HG03520 (cell line): ENCODE measurements at regions not wholly inside any gene's neighbourhood (a gene's known extent, or its start where the extent isn't known, plus 50 kb on each side); places are given as distances from the start of the nearest gene placed in this dataset.

Source experiments
- ATAC-seq: cut with Tn5 transposase; IDR thresholded peaks from one replicate; pipeline ENCODE4 v1.9.1; 2021; ENCODE audit warnings: mild to moderate bottlenecking, moderate library complexity; ENCODE audit not compliant: unreplicated experiment

- no peak for ATAC-seq
These were observed 122.0 kb upstream of the COPS8 start for GRCh38 chr2:236963631-236964182.

- ATAC-seq: no peak
These were observed 121.4 kb upstream of the COPS8 start for GRCh38 chr2:236964291-236964690.

DNA sequence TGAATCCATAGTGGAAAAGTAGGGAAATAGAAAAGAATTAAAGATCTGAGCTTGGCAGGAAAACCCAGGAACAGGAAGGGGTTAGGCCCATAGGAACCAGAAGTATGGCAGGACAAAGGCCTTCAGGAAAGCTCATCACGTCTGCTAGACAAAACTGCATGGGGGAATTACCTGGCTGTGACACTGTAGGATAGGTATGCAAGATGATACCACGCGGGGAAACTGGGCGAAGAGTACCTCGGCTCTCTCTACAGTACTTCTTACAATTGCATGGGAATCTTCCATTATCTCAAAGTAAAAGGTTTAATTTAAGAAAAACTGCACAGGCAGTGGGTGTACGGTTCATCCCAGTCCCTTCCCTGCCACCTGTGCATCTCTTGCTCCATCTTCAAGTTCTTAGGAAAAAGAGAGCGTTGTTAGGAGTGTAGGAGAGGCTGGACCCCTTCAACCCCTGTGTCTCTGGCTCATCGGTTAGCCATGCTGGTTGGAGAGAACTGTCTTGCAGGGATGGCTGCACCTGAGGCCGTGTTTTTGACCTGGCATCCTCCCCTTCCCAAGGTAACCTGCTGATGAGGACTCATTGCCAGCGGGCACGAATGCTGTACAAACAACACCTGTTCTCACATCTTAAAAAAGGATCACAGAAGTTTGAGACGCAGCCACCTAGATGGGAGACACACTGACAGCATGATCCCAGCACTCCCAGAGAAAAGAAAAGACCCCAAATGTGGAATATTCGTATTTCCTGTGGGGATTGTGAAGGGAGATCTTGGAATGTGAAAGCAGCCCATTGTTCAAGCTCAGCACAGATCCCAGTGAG lies 120.5 kb upstream of the COPS8 start:
- no peak for ATAC-seq

DNA sequence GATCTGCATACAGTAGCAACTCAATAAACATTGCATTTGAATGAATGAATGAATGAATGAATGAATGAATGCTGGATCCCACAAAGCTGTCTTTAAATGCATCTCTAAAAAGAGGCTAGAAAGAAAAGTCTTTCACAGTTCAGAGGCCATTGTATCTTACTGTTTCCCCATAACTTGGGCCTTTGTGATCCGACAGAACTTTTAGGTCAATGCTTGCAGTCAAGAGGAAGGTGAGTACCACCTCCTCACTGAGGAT lies 119.9 kb upstream of the COPS8 start:
- no peak for ATAC-seq

DNA sequence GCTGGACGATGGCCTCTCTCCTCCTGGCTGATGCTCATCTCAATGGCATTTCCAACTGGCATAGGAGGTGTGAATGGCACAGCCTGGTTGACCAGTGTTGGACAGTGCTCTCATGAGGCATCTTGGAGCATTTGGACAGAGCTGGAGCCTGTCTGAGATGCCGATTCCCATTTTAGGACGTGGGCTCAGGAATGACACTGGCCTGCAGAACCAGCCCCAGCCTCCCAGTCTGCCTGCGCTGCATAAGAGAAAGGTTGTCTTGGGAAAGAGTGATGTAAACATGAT lies 118.2 kb upstream of the COPS8 start:
- no peak for ATAC-seq

DNA sequence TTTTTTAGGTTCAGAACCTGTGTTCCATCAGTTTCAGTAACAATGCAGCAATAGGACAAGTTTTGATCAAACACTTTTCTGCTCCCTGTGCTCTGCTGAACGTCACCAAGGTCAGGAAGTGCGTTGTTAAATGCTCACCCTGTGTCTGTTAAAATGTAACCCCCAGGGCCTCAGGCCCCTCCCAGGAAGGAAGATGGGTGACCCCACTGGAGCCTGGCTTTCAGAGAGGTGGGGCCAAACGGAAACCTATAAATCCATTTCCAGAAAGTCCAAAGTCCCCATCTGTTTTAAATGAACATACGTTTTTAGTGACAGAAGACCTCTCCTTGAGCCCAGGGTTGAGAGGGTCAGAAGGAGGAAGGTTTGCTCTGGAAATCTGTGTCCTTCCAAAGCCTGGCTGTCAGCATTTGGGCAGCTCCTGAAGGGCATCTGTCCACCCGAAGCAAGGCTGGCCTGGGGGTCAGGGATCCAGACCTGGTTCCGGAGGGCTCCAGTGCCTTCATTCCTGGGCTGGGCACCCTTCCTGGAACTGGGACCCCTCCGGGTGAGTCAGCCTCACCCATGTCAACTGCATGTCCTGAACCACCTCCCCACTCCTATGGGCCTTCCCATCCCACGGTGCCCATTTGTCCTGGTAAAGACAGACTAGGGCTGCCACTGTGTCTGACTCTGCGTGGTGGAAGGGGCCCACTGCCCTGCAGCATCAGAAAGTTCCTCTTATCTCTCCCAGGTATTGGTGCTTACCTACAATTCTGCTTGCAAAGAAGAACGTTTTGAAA lies 117.4 kb upstream of the COPS8 start:
- no peak for ATAC-seq

- ATAC-seq: no peak
These were observed 116.7 kb upstream of the COPS8 start for GRCh38 chr2:236968880-236969534.

- no peak for ATAC-seq
These were observed 115.7 kb upstream of the COPS8 start for GRCh38 chr2:236969767-236970655.

- no peak for ATAC-seq
These were observed 115.1 kb upstream of the COPS8 start for GRCh38 chr2:236970656-236971010.

DNA sequence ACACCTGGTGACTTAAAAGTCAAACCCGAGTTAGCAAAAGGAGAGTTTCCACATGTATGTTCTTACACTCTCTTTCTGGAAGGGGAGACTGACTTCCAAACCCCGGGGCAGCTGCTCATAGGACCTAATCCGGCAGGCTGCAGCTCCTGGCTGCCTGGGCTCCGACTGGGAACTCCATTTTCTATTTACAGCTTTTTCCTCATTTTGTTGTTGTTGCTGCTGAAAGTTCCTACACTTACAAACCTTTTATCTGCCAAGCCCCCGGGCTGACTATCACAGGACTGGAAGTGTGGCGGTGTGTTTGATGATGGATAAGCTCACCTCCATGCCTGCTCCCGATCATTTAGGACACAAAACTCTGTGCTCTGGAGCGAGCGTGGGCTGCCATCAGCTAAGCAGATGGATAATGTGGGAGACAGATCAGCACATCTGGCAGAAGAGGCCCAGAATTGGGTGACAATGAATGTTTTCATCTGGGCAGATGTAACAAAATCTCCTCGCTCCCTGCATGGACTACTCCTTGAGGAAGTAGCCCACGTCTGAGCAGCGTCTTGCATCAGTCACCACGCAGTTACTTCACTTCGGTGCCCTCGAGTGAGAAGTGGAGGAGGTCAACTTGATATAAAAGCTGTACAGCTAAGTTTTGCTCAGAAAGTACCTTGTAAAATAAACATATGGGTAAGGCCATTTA lies 114.4 kb upstream of the COPS8 start:
- no peak for ATAC-seq

- ATAC-seq: no peak
These were observed 113.7 kb upstream of the COPS8 start for GRCh38 chr2:236971919-236972381.

- no peak for ATAC-seq
These were observed 113.0 kb upstream of the COPS8 start for GRCh38 chr2:236972491-236973342.

DNA sequence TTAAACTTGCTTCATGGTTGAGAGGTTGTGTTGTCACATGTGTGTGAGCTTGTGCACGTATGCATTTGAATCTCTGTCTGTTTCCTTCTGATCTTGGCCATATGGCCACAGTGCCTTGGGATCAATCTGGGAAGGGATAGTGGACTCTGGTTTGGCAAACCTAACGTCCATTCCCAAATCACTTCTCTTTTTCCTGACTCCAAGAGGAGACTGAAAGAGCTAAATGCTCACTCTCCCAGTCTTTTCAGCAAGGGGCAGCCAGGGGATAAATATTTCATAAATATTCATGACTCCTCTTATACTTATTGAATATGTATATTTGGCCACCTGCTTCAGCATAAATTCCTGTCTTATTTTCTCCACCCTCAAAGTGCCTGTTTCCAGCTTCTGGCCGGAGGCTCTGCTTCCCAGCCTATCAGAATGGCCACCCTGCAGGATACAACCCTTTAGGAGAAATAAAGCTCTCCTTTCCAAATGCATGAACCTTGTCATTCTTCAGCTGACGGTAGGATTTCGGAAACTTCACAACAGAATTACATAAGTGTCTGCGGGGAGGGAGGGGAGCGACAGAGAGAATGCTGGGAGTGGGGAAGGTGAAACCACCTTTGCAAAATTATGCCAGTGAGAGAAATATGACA lies 112.2 kb upstream of the COPS8 start:
- ATAC-seq: no peak

- no peak for ATAC-seq
These were observed 111.5 kb upstream of the COPS8 start for GRCh38 chr2:236974148-236974547.

DNA sequence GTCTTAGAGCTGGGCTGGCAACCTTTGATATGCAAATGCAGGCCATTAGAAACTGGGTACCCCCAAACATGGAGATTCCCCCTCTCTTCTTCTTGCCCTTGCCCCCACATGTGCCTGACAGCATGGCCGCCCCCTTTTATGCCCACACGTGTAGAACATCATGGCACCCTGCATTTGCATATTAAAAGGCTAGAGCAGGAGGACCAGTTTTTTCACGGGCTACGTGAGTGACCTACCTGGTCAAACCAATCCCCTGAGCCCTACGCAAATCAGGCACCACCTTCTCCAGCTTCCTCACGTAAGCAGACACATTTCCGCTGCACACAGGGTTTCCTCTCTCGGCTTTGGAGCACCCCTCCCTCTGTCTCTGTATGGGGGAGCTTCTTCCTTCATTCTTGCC lies 110.9 kb upstream of the COPS8 start:
- no peak for ATAC-seq

- ATAC-seq: no peak
These were observed 109.9 kb upstream of the COPS8 start for GRCh38 chr2:236975766-236976165.

- ATAC-seq: no peak
These were observed 109.2 kb upstream of the COPS8 start for GRCh38 chr2:236976266-236977062.
